Naive B cell (primary cell): ENCODE measurements at regions not wholly inside any gene's neighbourhood (a gene's known extent, or its start where the extent isn't known, plus 50 kb on each side); places are given as distances from the start of the nearest gene placed in this dataset.
A peak's percentile ranks its signal among the peaks of the same experiment; 100 is the strongest.

Experiments
- ATAC-seq, 2 donors: fragments of 150-1000 bp; cut with Tn5 transposase; 2 replicates each; pipeline ENCODE4 v1.10.0; 2021; ENCODE audit warnings: low read depth in 2 of 2, mild to moderate bottlenecking in 2 of 2, moderate library complexity in 2 of 2
- DNase-seq: peaks from one replicate; pipeline ENCODE4 v3.0.0; 2022
- H3K27ac Mint-ChIP-seq, 6 donors: one replicate each; pipeline ENCODE4 v1.8.0; 2020 to 2022; ENCODE audit warnings: mild to moderate bottlenecking in 6 of 6, mixed read lengths in 6 of 6, moderate library complexity in 5 of 6, inconsistent platforms in 2 of 6
- H3K27me3 Mint-ChIP-seq, 3 donors: one replicate each; pipeline ENCODE4 v1.8.0; 2021 to 2022; ENCODE audit warnings: mixed read lengths in 3 of 3, mild to moderate bottlenecking in 1 of 3
- H3K36me3 Mint-ChIP-seq, 2 donors: one replicate each; pipeline ENCODE4 v1.8.0; 2020 to 2022; ENCODE audit warnings: mixed read lengths in 2 of 2, inconsistent platforms in 1 of 2, mild to moderate bottlenecking in 1 of 2
- H3K4me1 Mint-ChIP-seq, 3 donors: one replicate each; pipeline ENCODE4 v1.8.0; 2020 to 2022; ENCODE audit warnings: mixed read lengths in 3 of 3, inconsistent platforms in 1 of 3, mild to moderate bottlenecking in 1 of 3, moderate library complexity in 1 of 3
- H3K4me3 Mint-ChIP-seq, 8 donors: one replicate each; pipeline ENCODE4 v1.8.0; 2020 to 2022; ENCODE audit warnings: mild to moderate bottlenecking in 8 of 8, mixed read lengths in 8 of 8, moderate library complexity in 8 of 8, inconsistent platforms in 2 of 8
- H3K9me3 Mint-ChIP-seq, 7 donors: one replicate each; pipeline ENCODE4 v1.8.0; 2020 to 2022; ENCODE audit warnings: mixed read lengths in 7 of 7, mild to moderate bottlenecking in 5 of 7, inconsistent platforms in 2 of 7, moderate library complexity in 1 of 7

GRCh38 chr13:47288546-47288945 is 391.7 kb upstream of the HTR2A start:
- Mint-ChIP-seq H3K27me3 (peaks cover 8 to 10% (median 10%) of the 10 kb centered on the region in 3 donors), H3K4me1 (no peaks in the 10 kb centered on the region), H3K27ac (no peak overlapping the region), H3K9me3 (no peaks in the 10 kb centered on the region), H3K4me3 (no peak overlapping the region), H3K36me3 (no peaks in the 10 kb centered on the region)
- ATAC-seq (no peak), DNase-seq (no peak)

GRCh38 chr13:47287291-47287751 is 390.5 kb upstream of the HTR2A start:
- H3K4me1 Mint-ChIP-seq: no peaks in the 10 kb centered on the region
- peaks cover 0 to 11% (median 3%) of the 10 kb centered on the region in 3 donors for H3K27me3 Mint-ChIP-seq
- H3K27ac Mint-ChIP-seq: no peak overlapping the region
- DNase-seq (no peak), ATAC-seq (no peak)
- H3K9me3 Mint-ChIP-seq: no peaks in the 10 kb centered on the region
- H3K4me3 Mint-ChIP-seq: no peak overlapping the region
- no peaks in the 10 kb centered on the region for H3K36me3 Mint-ChIP-seq

- Mint-ChIP-seq H3K27me3 (peaks cover 0 to 14% (median 3%) of the 10 kb centered on the region in 3 donors), H3K4me1 (no peaks in the 10 kb centered on the region), H3K9me3 (no peaks in the 10 kb centered on the region)
Observed at GRCh38 chr13:47281991-47282390, 385.1 kb upstream of the HTR2A start.

GRCh38 chr13:47279920-47280319 is 383.1 kb upstream of the HTR2A start:
- Mint-ChIP-seq H3K4me3 (no peak overlapping the region), H3K27ac (no peak overlapping the region), H3K9me3 (no peaks in the 10 kb centered on the region), H3K4me1 (no peaks in the 10 kb centered on the region), H3K27me3 (peaks cover 0 to 18% (median 3%) of the 10 kb centered on the region in 3 donors), H3K36me3 (no peaks in the 10 kb centered on the region)
- no peak for ATAC-seq
- DNase-seq: no peak

More at GRCh38 chr13:47281991-47282390, 385.1 kb upstream of the HTR2A start:
- DNase-seq (no peak), ATAC-seq (no peak)
- no peak overlapping the region for H3K4me3 Mint-ChIP-seq
- no peaks in the 10 kb centered on the region for H3K36me3 Mint-ChIP-seq
- no peak overlapping the region for H3K27ac Mint-ChIP-seq

- H3K4me3 Mint-ChIP-seq: no peak overlapping the region
- H3K27ac Mint-ChIP-seq: no peak overlapping the region
- ATAC-seq: no peak
- peaks cover 0 to 19% (median 8%) of the 10 kb centered on the region in 3 donors for H3K27me3 Mint-ChIP-seq
- no peaks in the 10 kb centered on the region for H3K4me1 Mint-ChIP-seq
- no peaks in the 10 kb centered on the region for H3K36me3 Mint-ChIP-seq
- no peak for DNase-seq
- H3K9me3 Mint-ChIP-seq: peaks cover 0 to 2% (median 0%) of the 10 kb centered on the region in 7 donors
Observed at GRCh38 chr13:47277774-47278173, 380.9 kb upstream of the HTR2A start.

GRCh38 chr13:47268270-47268669 is 371.4 kb upstream of the HTR2A start:
- Mint-ChIP-seq H3K36me3 (no peaks in the 10 kb centered on the region), H3K27me3 (peaks cover 0 to 6% (median 2%) of the 10 kb centered on the region in 3 donors), H3K4me3 (no peak overlapping the region), H3K4me1 (no peaks in the 10 kb centered on the region), H3K27ac (no peak overlapping the region), H3K9me3 (peaks cover 0 to 4% (median 0%) of the 10 kb centered on the region in 7 donors)
- ATAC-seq (no peak), DNase-seq (no peak)

GRCh38 chr13:47258384-47258783 is 361.5 kb upstream of the HTR2A start:
- Mint-ChIP-seq H3K4me3 (no peak overlapping the region), H3K36me3 (no peaks in the 10 kb centered on the region), H3K9me3 (peaks cover 0 to 3% (median 0%) of the 10 kb centered on the region in 7 donors), H3K4me1 (no peaks in the 10 kb centered on the region), H3K27me3 (peaks cover 0 to 16% (median 13%) of the 10 kb centered on the region in 3 donors), H3K27ac (no peak overlapping the region)
- DNase-seq: no peak
- no peak for ATAC-seq

GRCh38 chr13:47256618-47257017 is 359.8 kb upstream of the HTR2A start:
- H3K4me3 Mint-ChIP-seq: no peak overlapping the region
- DNase-seq (no peak), ATAC-seq (no peak)
- H3K4me1 Mint-ChIP-seq: no peaks in the 10 kb centered on the region
- H3K27me3 Mint-ChIP-seq: peaks cover 5 to 12% (median 7%) of the 10 kb centered on the region in 3 donors
- H3K36me3 Mint-ChIP-seq: no peaks in the 10 kb centered on the region
- H3K9me3 Mint-ChIP-seq: peaks cover 0 to 3% (median 0%) of the 10 kb centered on the region in 7 donors
- H3K27ac Mint-ChIP-seq: no peak overlapping the region

- no peaks in the 10 kb centered on the region for H3K36me3 Mint-ChIP-seq
- peaks cover 0 to 14% (median 13%) of the 10 kb centered on the region in 3 donors for H3K27me3 Mint-ChIP-seq
- peaks cover 0 to 2% (median 0%) of the 10 kb centered on the region in 7 donors for H3K9me3 Mint-ChIP-seq
- H3K4me1 Mint-ChIP-seq: no peaks in the 10 kb centered on the region
- no peak overlapping the region for H3K4me3 Mint-ChIP-seq
- H3K27ac Mint-ChIP-seq: no peak overlapping the region
- ATAC-seq: no peak
- DNase-seq: no peak
Observed at GRCh38 chr13:47252627-47253026, 355.8 kb upstream of the HTR2A start.

- Mint-ChIP-seq H3K9me3 (no peaks in the 10 kb centered on the region), H3K27ac (no peak overlapping the region)
Observed at GRCh38 chr13:47251771-47252170, 354.9 kb upstream of the HTR2A start.

GRCh38 chr13:47250146-47250545 is 353.3 kb upstream of the HTR2A start:
- no peak for DNase-seq

More at GRCh38 chr13:47251771-47252170, 354.9 kb upstream of the HTR2A start:
- H3K36me3 Mint-ChIP-seq: no peaks in the 10 kb centered on the region
- H3K27me3 Mint-ChIP-seq: peaks cover 0 to 14% (median 13%) of the 10 kb centered on the region in 3 donors
- DNase-seq (no peak), ATAC-seq (no peak)
- no peak overlapping the region for H3K4me3 Mint-ChIP-seq
- no peaks in the 10 kb centered on the region for H3K4me1 Mint-ChIP-seq

GRCh38 chr13:47249266-47249665 is 352.4 kb upstream of the HTR2A start:
- ATAC-seq (no peak), DNase-seq (no peak)
- peaks cover 0 to 14% (median 13%) of the 10 kb centered on the region in 3 donors for H3K27me3 Mint-ChIP-seq
- H3K27ac Mint-ChIP-seq: no peak overlapping the region
- peaks cover 0 to 2% (median 0%) of the 10 kb centered on the region in 7 donors for H3K9me3 Mint-ChIP-seq
- H3K4me1 Mint-ChIP-seq: no peaks in the 10 kb centered on the region
- H3K4me3 Mint-ChIP-seq: no peak overlapping the region
- H3K36me3 Mint-ChIP-seq: no peaks in the 10 kb centered on the region

More at GRCh38 chr13:47250146-47250545, 353.3 kb upstream of the HTR2A start:
- peaks cover 0 to 2% (median 0%) of the 10 kb centered on the region in 7 donors for H3K9me3 Mint-ChIP-seq
- no peak overlapping the region for H3K27ac Mint-ChIP-seq
- H3K4me3 Mint-ChIP-seq: no peak overlapping the region
- no peak for ATAC-seq
- H3K36me3 Mint-ChIP-seq: no peaks in the 10 kb centered on the region
- peaks cover 0 to 14% (median 13%) of the 10 kb centered on the region in 3 donors for H3K27me3 Mint-ChIP-seq
- H3K4me1 Mint-ChIP-seq: no peaks in the 10 kb centered on the region

GRCh38 chr13:47241446-47241845 is 344.6 kb upstream of the HTR2A start:
- H3K4me1 Mint-ChIP-seq: no peaks in the 10 kb centered on the region
- H3K4me3 Mint-ChIP-seq: no peak overlapping the region
- peaks cover 0 to 4% (median 1%) of the 10 kb centered on the region in 7 donors for H3K9me3 Mint-ChIP-seq
- DNase-seq (no peak), ATAC-seq (no peak)
- no peak overlapping the region for H3K27ac Mint-ChIP-seq
- H3K27me3 Mint-ChIP-seq: peaks cover 4 to 17% (median 8%) of the 10 kb centered on the region in 3 donors
- no peaks in the 10 kb centered on the region for H3K36me3 Mint-ChIP-seq

- Mint-ChIP-seq H3K27me3 (peaks cover 8 to 20% (median 14%) of the 10 kb centered on the region in 3 donors), H3K36me3 (no peaks in the 10 kb centered on the region), H3K9me3 (peaks cover 0 to 4% (median 1%) of the 10 kb centered on the region in 7 donors), H3K4me3 (no peak overlapping the region), H3K27ac (peak overlapping the region in 1 of 6 donors; percentile 57), H3K4me1 (no peaks in the 10 kb centered on the region)
- no peak for ATAC-seq
- no peak for DNase-seq
Observed at GRCh38 chr13:47239025-47239424, 342.2 kb upstream of the HTR2A start.
